Activated T-cell treated with anti-CD3 and anti-CD28 coated beads, Interleukin-2, amount 50 U/mL, for 24 hours (primary cell): ENCODE measurements at regions not wholly inside any gene's neighbourhood (a gene's known extent, or its start where the extent isn't known, plus 50 kb on each side); places are given as distances from the start of the nearest gene placed in this dataset.
"Not testable (repeated sequence)": the region's sequence is repeated elsewhere in the genome, so short reads cannot be mapped to it uniquely, and the experiment has no call there.

Source experiments
- DNase-seq: peaks from one replicate; pipeline ENCODE4 v3.0.0-alpha.2; 2020
- H3K27ac Mint-ChIP-seq: 2 replicates; pipeline ENCODE4 v1.8.0; 2020; ENCODE audit warnings: mild to moderate bottlenecking, mixed read lengths
- H3K27me3 Mint-ChIP-seq: 2 replicates; pipeline ENCODE4 v1.8.0; 2020; ENCODE audit warnings: mixed read lengths
- H3K36me3 Mint-ChIP-seq: 2 replicates; pipeline ENCODE4 v1.8.0; 2020; ENCODE audit warnings: low read depth, mixed read lengths
- H3K4me1 Mint-ChIP-seq: 2 replicates; pipeline ENCODE4 v1.8.0; 2020; ENCODE audit warnings: low read depth, mixed read lengths
- H3K4me3 Mint-ChIP-seq: 2 replicates; pipeline ENCODE4 v1.8.0; 2020; ENCODE audit warnings: mild to moderate bottlenecking, moderate library complexity, mixed read lengths
- H3K9me3 Mint-ChIP-seq: 2 replicates; pipeline ENCODE4 v1.8.0; 2020; ENCODE audit warnings: mixed read lengths

DNA sequence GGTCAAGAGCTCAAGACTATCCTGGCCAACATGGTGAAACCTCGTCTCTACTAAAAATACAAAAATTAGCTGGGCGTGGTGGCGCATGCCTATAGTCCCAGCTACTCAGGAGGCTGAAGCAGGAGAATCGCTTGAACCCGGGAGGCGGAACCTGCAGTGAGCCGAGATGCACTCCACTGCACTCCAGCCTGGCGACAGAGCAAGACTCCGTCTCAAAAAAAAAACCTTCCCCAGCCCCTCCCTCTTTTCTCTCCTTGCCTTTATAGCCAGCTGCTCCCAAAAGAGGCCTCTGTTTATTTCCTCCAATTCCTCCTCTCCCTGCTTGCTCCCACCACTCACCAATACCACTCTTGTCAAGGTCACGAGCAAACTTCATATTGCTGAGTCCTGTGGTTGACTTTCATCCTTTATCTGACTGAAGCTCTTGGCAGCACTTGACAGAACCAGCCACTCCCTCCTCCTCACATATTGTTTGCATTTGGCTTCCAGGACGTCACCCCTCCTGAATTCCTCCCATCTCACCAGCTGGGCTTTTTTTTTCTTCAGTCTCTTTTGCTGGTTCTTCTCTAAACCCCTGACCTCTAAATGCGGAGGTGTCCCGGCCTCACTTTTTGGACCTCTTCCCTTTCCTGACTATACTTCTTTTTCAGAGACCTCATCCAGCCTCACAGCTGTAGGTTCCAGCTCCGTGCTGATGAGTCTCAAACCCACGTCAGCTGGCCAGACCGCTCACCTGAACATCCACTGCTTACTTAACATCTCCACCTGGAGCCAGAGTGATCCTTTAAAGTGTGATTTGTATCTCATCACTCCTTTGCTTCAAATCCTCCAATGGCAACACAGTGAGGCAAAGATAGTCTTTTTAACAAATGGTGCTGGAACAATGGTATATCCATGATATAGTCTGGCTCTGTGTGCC, 84.6 kb upstream of the CAB39 start:
- peak; percentile 27 for DNase-seq
- no peaks in the 10 kb centered on the region for H3K9me3 Mint-ChIP-seq
- H3K27ac Mint-ChIP-seq: peak overlapping the region; percentile 65
- no peak overlapping the region for H3K4me3 Mint-ChIP-seq
- H3K4me1 Mint-ChIP-seq: peaks cover 19% of the 10 kb centered on the region
- H3K27me3 Mint-ChIP-seq: no peaks in the 10 kb centered on the region
- H3K36me3 Mint-ChIP-seq: no peaks in the 10 kb centered on the region

DNA sequence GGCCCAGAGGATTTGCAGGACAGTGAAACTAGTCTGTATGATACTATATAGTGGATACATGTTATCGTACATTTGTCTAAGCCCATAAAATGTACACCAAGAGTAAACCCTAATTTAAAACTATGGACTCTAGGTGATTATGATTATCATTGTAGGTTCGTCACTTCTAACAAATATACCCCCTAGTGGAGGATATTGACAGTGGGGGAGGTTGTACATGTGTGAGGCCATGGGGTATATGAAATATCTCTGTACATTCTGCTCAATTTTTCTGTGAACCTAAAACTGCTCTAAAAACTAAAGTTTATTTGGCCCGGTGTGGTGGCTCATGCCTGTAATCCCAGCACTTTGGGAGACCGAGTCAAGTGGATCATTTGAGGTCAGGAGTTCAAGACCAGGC, 81.2 kb upstream of the CAB39 start:
- H3K4me1 Mint-ChIP-seq: peaks cover 29% of the 10 kb centered on the region
- DNase-seq: no peak

DNA sequence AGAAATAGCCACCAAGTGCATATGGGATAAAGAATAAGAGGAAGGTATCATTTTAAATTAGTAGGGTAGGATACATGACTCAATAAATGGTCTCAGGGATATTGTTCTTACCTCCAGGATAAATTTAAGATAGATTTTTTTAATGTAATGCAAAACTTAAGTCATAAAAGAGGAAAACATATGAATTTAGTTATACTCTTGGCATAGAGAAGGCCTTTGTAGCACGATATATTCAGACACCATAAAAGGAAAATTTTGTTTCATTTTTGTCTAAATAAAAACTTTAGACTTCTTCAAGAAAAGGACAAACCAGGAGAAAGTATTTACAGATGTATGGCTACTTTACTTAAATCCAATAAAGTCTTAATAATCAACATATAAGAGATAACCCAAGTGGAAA, 78.5 kb upstream of the CAB39 start:
- Mint-ChIP-seq H3K27ac (no peak overlapping the region), H3K27me3 (no peaks in the 10 kb centered on the region), H3K4me1 (peaks cover 34% of the 10 kb centered on the region), H3K36me3 (no peaks in the 10 kb centered on the region), H3K9me3 (no peaks in the 10 kb centered on the region), H3K4me3 (no peak overlapping the region)
- no peak for DNase-seq

More for the DNA sequence above, 81.2 kb upstream of the CAB39 start:
- H3K36me3 Mint-ChIP-seq: no peaks in the 10 kb centered on the region
- H3K9me3 Mint-ChIP-seq: no peaks in the 10 kb centered on the region
- H3K4me3 Mint-ChIP-seq: no peak overlapping the region
- no peaks in the 10 kb centered on the region for H3K27me3 Mint-ChIP-seq
- H3K27ac Mint-ChIP-seq: no peak overlapping the region

DNA sequence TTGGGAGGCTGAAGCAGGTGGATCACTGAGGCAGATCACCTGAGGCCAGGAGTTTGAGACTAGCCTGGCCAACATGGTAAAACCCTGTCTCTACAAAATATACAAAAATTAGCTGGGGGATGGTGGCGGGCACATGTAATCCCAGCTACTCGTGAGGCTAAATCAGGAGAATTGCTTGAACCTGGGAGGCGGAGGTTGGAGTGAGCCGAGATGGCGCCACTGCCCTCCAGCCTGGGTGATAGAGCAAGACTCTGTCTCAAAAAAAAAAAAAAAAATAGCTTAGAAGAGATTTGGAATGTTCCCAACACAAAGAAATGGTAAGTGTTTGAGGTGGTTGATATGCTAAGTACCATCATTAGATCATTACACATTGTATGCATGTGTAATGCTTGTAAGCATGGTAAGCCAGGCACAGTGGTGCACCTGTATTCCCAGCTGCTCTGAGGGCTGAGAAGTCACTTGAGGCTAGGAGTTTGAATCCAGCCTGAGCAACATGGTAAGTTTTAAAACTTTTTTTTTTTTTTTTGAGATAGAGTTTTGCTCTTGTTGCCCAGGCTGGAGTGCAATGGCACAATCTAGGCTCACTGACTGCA, 77.8 kb upstream of the CAB39 start:
- not testable (repeated sequence) for H3K36me3 Mint-ChIP-seq, H3K9me3 Mint-ChIP-seq, DNase-seq, H3K27ac Mint-ChIP-seq, H3K4me3 Mint-ChIP-seq, H3K27me3 Mint-ChIP-seq
- peaks cover 30% of the 10 kb centered on the region for H3K4me1 Mint-ChIP-seq

DNA sequence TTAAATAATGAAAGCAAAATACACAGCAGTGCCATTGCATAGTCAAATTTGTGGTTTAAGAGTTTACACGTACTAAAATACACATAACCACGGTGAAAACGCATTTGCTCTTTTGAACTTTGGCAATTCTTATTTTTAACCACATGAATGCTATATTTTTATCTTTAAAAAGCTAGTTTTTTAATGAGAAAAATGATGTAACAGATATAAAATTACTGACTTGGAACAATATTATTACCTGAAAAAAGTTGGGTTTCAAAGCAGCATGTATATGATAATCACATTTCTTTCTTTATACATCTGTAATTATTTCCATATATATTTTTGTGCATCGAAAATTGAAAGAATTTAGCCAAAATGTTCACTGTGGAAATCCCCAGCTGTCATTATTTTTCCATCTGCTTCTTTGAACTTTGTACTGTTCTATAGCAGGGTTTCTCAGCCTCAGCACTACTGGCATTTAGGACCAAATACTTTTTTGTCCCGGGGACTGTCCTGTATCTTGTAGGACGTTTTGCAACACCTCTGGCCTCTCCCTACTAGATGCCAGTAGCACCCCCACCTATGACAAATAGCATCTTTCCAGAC, 75.9 kb upstream of the CAB39 start:
- H3K27me3 Mint-ChIP-seq: no peaks in the 10 kb centered on the region
- H3K36me3 Mint-ChIP-seq: no peaks in the 10 kb centered on the region
- no peak overlapping the region for H3K4me3 Mint-ChIP-seq
- DNase-seq: peak; percentile 48
- H3K27ac Mint-ChIP-seq: peak overlapping the region; percentile 90
- peaks cover 34% of the 10 kb centered on the region for H3K4me1 Mint-ChIP-seq
- H3K9me3 Mint-ChIP-seq: no peaks in the 10 kb centered on the region

DNA sequence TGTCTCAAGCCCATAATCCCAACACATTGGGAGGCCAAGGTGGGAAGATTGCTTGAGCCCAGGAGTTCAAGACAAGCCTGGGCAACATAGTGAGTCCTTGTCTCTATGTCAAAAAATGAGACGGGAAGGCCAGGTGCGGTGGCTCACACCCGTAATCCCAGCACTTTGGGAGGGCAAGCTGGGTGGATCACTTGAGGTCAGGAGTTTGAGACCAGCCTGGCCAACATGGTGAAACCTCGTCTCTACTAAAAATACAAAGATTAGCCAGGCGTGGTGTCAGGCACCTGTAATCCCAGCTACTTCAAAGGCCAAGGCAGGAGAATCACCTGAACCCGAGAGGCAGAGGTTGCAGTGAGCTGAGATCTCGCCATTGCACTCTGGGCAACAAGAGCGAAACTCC, 75.2 kb upstream of the CAB39 start:
- H3K36me3 Mint-ChIP-seq, H3K4me3 Mint-ChIP-seq, H3K9me3 Mint-ChIP-seq, H3K27me3 Mint-ChIP-seq: not testable (repeated sequence)
- peaks cover 41% of the 10 kb centered on the region for H3K4me1 Mint-ChIP-seq
- peak; percentile 26 for DNase-seq
- peak overlapping the region; percentile 90 for H3K27ac Mint-ChIP-seq

DNA sequence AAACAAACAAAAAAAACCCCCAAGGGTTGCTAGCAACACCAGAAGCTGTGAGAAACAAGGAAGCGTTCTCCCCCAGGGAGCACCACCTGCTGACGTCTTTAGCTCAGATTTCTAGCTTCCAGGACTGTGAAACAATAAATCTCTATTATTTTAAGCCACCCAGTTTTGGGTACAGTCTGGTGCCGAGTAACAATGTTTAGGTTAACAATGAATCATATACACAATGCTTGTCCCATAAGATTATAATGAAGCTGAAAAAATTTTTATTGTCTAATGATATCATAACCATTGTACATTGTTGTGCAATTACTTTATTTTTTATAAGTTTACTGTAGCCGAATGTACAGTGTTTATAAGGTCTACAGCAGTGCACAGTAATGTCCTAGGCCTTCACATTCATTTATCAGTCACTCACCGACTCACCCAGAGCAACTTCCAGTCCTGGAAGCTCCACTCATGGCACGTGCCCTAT, 72.1 kb upstream of the CAB39 start:
- Mint-ChIP-seq H3K27me3 (no peaks in the 10 kb centered on the region), H3K4me1 (peaks cover 61% of the 10 kb centered on the region), H3K36me3 (no peaks in the 10 kb centered on the region), H3K27ac (no peak overlapping the region), H3K9me3 (peaks cover 4% of the 10 kb centered on the region), H3K4me3 (no peak overlapping the region)
- no peak for DNase-seq

DNA sequence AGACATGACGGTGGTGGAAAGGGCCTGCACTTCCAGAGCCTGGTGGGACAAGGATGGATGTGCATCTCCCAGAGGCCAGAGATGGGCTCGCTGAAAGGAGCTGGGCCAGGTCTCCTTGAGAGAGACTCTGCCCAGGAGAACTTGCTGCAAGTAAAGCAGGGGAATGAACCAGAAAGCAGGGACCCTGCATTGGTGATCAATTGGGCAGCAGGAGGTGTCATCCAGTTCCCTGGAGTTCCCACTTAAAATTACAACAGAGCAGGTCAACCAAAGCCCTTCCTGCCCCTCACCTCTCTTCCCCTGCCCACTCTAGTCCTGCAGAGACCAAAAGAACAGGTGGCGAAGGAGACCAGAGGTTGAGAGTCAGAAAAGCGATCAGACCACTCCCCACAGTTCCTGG, 69.7 kb upstream of the CAB39 start:
- DNase-seq: peak; percentile 44
- H3K4me3 Mint-ChIP-seq: peak overlapping the region; percentile 15
- no peaks in the 10 kb centered on the region for H3K27me3 Mint-ChIP-seq
- H3K9me3 Mint-ChIP-seq: peaks cover 4% of the 10 kb centered on the region
- H3K4me1 Mint-ChIP-seq: peaks cover 55% of the 10 kb centered on the region
- H3K27ac Mint-ChIP-seq: peak overlapping the region; percentile 96
- H3K36me3 Mint-ChIP-seq: no peaks in the 10 kb centered on the region

DNA sequence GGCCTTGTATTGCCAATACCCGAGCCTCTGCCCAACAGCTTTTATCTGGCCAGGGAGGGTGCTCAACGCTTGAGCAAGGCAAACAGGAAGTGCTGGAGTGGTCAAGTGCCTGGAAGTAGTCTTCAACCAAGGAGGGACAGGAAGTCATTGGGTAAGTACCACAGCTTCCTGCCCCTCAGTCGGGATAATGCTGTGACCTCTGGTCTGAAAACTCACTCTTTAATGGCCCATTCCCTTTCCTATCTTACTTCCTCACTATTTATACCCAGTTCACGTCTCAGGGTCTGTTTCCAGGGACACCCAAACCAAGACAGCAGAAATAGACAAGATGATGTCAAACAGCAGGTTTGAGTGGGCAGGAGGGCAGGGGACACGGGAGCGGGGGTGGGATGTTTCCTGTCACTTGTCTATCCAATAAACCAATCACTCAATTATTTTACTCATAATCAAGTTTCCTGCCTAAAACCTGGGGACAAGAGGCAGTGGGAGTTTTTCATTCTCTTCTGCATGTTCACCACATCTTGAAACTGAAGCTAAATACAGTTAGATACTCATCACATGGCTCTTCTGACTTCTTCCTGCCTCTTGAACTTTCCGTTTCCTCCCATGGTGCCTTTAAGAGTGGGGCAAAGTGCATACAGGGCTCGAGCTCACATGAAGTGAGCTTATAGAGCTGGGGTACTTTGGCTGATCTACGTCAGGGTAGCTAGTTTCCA, 68.9 kb upstream of the CAB39 start:
- Mint-ChIP-seq H3K27me3 (no peaks in the 10 kb centered on the region), H3K27ac (peak overlapping the region; percentile 96), H3K4me3 (peak overlapping the region; percentile 57), H3K36me3 (no peaks in the 10 kb centered on the region), H3K4me1 (peaks cover 56% of the 10 kb centered on the region), H3K9me3 (peaks cover 4% of the 10 kb centered on the region)
- DNase-seq: peak; percentile 73

DNA sequence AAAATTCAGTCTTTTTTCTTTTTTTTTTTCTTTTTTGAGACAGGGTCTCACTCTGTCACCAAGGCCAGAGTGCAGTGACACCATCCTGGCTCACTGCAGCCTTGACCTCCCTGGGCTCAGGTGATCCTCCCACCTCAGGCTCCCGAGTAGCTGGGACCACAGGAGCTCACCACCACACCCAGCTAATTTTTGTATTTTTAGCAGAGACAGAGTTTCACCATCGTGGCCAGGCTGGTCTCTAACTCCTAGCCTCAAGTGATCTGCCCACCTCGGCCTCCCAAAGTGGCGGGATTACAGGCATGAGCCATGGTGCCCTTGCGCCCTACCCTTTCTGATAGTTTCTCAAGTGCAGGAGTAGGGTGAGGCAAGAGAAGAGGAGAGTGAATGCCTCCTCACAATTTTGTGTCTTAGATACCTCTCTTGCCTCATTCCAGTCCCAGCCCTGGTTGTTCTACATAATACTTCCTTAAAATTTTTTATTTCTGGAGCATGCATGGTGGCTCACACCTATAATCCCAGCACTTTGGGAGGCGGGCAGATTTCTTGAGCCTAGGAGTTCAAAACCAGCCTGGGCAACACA, 68.2 kb upstream of the CAB39 start:
- H3K27me3 Mint-ChIP-seq: no peaks in the 10 kb centered on the region
- H3K4me3 Mint-ChIP-seq: peak overlapping the region; percentile 57
- no peaks in the 10 kb centered on the region for H3K36me3 Mint-ChIP-seq
- H3K9me3 Mint-ChIP-seq: peaks cover 4% of the 10 kb centered on the region
- peak overlapping the region; percentile 96 for H3K27ac Mint-ChIP-seq
- H3K4me1 Mint-ChIP-seq: peaks cover 61% of the 10 kb centered on the region
- peak; percentile 46 for DNase-seq

DNA sequence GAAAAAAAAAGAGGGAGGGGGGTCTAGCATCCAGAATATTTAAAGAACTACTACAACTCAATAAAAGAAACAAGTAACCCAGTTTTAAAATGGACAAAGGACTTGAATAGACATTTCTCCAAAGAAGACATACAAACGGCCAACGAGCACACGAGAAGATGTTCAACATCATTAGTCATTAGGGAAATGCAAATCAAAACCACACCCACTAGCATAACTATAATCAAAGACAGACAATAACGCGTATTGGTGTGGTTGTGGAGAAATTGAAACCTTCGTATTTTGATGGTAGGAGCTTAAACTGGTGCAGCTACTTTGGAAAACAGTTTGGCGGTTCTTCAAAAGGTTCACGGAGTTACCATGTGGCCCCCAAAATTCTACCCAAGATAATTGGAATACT, 64.3 kb upstream of the CAB39 start:
- no peaks in the 10 kb centered on the region for H3K36me3 Mint-ChIP-seq
- H3K4me3 Mint-ChIP-seq: no peak overlapping the region
- peaks cover 61% of the 10 kb centered on the region for H3K4me1 Mint-ChIP-seq
- H3K27me3 Mint-ChIP-seq: no peaks in the 10 kb centered on the region
- no peaks in the 10 kb centered on the region for H3K9me3 Mint-ChIP-seq
- no peak overlapping the region for H3K27ac Mint-ChIP-seq
- no peak for DNase-seq

DNA sequence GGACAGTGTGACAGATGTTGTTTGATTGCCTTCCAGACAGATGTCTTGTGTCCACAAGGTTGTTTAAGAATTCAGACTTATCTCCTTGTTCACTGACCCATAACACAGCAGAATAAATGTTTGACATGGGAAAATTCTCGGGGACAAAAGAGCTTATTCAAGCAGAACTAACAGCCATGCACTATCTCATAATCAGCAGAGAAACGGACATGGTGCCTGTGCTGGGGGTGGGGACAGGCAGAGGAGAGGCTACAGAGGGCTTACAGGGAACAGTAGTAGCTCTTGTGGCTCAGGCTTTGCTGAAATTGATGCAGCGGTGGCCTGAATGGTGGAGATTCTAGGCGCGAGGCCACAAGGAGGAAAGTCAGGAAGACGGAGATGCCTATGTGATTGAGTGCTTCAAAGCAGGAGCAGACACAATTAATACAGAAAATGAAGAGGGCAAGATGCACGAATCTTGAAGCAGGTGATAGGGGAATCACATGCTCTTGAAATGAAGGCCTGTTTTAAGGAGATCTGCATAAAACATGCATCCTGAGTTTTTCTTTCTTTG, 62.0 kb upstream of the CAB39 start:
- no peak for DNase-seq
- Mint-ChIP-seq H3K4me1 (peaks cover 62% of the 10 kb centered on the region), H3K27me3 (no peaks in the 10 kb centered on the region), H3K4me3 (no peak overlapping the region), H3K36me3 (no peaks in the 10 kb centered on the region), H3K9me3 (no peaks in the 10 kb centered on the region), H3K27ac (peak overlapping the region; percentile 5)

DNA sequence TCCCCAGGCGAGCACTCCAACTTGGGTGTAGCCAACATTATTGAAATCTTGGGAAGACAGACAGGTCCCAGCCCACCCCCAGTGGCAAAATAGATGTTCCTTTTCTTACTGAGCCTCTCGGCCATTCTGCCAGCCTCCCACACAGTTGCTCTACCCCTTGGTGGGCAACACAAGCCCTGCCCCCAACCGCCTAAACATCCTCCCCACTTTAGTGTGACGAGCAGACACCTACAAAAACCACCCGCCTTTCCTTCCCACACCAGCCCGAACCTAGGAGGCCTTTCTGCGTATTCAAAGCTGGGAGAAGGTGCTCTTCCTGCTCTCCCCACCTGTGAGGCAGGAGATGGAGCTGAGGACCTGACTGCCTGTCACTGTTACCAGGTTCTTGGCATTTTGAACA, 58.6 kb upstream of the CAB39 start:
- peaks cover 71% of the 10 kb centered on the region for H3K4me1 Mint-ChIP-seq
- DNase-seq: no peak
- peaks cover 3% of the 10 kb centered on the region for H3K36me3 Mint-ChIP-seq
- H3K27me3 Mint-ChIP-seq: no peaks in the 10 kb centered on the region
- no peaks in the 10 kb centered on the region for H3K9me3 Mint-ChIP-seq
- H3K27ac Mint-ChIP-seq: peak overlapping the region; percentile 89
- peak overlapping the region; percentile 36 for H3K4me3 Mint-ChIP-seq

DNA sequence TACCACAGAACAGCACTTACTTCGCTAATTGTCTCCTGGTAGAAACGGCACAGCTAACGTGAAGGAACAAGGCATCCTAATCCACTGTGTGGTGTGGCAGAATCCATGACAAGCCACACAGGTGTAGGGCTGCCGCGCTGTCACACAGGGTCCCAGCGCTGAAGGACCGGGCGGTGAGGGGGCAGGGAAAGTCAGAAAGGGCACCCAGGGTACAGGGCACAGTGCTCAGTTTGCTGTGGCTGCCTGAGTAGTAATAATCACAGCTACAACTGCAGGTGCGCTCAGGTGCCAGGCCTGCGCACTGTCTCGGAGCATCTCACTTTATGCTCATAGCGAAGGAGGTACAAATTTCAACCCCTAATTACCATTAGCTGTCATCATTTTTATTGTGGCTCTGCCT, 55.2 kb upstream of the CAB39 start:
- H3K27me3 Mint-ChIP-seq: no peaks in the 10 kb centered on the region
- H3K4me3 Mint-ChIP-seq: peak overlapping the region; percentile 79
- H3K36me3 Mint-ChIP-seq: peaks cover 5% of the 10 kb centered on the region
- H3K9me3 Mint-ChIP-seq: no peaks in the 10 kb centered on the region
- peaks cover 89% of the 10 kb centered on the region for H3K4me1 Mint-ChIP-seq
- DNase-seq: no peak
- H3K27ac Mint-ChIP-seq: peak overlapping the region; percentile 97
